ENCODE measurements at regions not wholly inside any gene's neighbourhood (a gene's known extent, or its start where the extent isn't known, plus 50 kb on each side); places are given as distances from the start of the nearest gene placed in this dataset.

- DNase-seq (ENCODE audit: low spot score) = no peak
These were observed 190.7 kb downstream of the HLX start for GRCh38 chr1:221069986-221070385.

GRCh38 chr1:221071777-221072176 lies 192.5 kb downstream of the HLX start:
- DNase-seq (ENCODE audit: low spot score) = no peak

- no peak for DNase-seq (ENCODE audit: low spot score)
These were observed 193.0 kb downstream of the HLX start for GRCh38 chr1:221072214-221072613.

- no peak for DNase-seq (ENCODE audit: low spot score)
These were observed 195.1 kb downstream of the HLX start for GRCh38 chr1:221074332-221074731.

GRCh38 chr1:221075911-221076310 lies 196.7 kb downstream of the HLX start:
- no peak for DNase-seq (ENCODE audit: low spot score)

GRCh38 chr1:221076391-221076811 lies 197.2 kb downstream of the HLX start:
- DNase-seq (ENCODE audit: low spot score) = no peak

GRCh38 chr1:221078260-221078965 lies 199.2 kb downstream of the HLX start:
- DNase-seq (ENCODE audit: low spot score) = no peak

- DNase-seq (ENCODE audit: low spot score) = no peak
These were observed 204.7 kb downstream of the HLX start for GRCh38 chr1:221083902-221084301.

GRCh38 chr1:221084681-221085080 lies 205.4 kb downstream of the HLX start:
- no peak for DNase-seq (ENCODE audit: low spot score)

- no peak for DNase-seq (ENCODE audit: low spot score)
These were observed 206.6 kb downstream of the HLX start for GRCh38 chr1:221085701-221086375.

- DNase-seq (ENCODE audit: low spot score) = no peak
These were observed 208.7 kb downstream of the HLX start for GRCh38 chr1:221087919-221088318.

- no peak for DNase-seq (ENCODE audit: low spot score)
These were observed 210.0 kb downstream of the HLX start for GRCh38 chr1:221089273-221089672.

GRCh38 chr1:221089803-221090202 lies 210.6 kb downstream of the HLX start:
- DNase-seq (ENCODE audit: low spot score) = no peak

GRCh38 chr1:221093903-221094791 lies 214.9 kb downstream of the HLX start:
- no peak for DNase-seq (ENCODE audit: low spot score)

- DNase-seq (ENCODE audit: low spot score) = no peak
These were observed 218.4 kb downstream of the HLX start for GRCh38 chr1:221097479-221098281.

GRCh38 chr1:221098471-221099405 lies 219.5 kb downstream of the HLX start:
- DNase-seq (ENCODE audit: low spot score) = no peak

GRCh38 chr1:221099747-221100595 lies 220.7 kb downstream of the HLX start:
- no peak for DNase-seq (ENCODE audit: low spot score)

- DNase-seq (ENCODE audit: low spot score) = no peak
These were observed 221.4 kb downstream of the HLX start for GRCh38 chr1:221100611-221101010.

- no peak for DNase-seq (ENCODE audit: low spot score)
These were observed 222.8 kb downstream of the HLX start for GRCh38 chr1:221101807-221102605.

Measured in hematopoietic multipotent progenitor cell treated with erythropoietin and hydrocortisone succinate and interleukin-3 and kit ligand, for 15 days (in vitro differentiated cells).